ENCODE measurements at regions not wholly inside any gene's neighbourhood (a gene's known extent, or its start where the extent isn't known, plus 50 kb on each side); places are given as distances from the start of the nearest gene placed in this dataset.

DNA sequence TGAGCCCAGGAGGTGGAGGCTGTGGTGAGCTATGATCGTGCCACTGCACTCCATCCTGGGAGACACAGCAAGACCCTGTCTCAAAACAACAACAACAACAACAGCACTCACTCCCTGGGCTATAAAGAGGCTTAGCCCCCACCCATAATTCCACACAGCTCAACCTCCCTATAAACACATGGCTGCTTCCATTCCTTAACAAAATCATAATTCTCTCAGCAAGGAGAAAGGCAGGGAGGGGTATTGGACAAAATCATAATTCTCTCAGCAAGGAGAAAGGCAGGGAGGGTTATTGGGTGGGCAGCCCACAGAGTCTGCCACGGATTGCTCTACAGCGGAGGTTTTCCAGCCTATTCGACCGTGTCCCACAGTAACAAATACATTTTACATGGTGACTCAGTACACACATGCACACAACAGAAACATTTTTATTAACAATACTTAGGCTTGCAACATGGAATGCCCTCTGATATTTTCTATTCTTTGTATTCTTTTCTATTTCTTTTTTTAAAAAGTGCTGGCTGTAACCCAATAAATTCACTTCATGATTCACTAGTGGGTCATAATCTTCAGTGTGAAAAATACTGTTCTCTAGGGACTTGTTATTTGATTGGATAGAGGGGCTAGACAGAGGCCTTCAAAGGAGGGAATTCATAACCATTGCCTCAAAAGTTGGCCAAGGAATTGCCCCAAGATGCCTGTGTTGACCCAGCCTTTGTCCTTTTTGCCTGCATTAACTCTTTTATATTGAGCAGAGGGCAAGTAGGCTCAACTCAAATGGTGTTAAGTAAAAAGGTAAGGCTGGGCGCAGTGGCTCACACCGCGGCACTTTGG lies 50.6 kb upstream of the ZMYND8 start:
- DNase-seq (ENCODE audit: low spot score) = no peak
- in situ Hi-C loops (cut with MboI; ENCODE audit: low sequenced_read_pairs, unreplicated experiment) = loop anchor here (25.0 kb wide), 1 partner anchor 205 kb away; no protein-coding TSS in a partner anchor
- no peak for TF ChIP-seq CTCF (IDR thresholded peaks at IDR 0.05; ENCODE audit: borderline replicate concordance, control extremely low read depth, extremely low read depth, insufficient read depth, missing control alignments)

DNA sequence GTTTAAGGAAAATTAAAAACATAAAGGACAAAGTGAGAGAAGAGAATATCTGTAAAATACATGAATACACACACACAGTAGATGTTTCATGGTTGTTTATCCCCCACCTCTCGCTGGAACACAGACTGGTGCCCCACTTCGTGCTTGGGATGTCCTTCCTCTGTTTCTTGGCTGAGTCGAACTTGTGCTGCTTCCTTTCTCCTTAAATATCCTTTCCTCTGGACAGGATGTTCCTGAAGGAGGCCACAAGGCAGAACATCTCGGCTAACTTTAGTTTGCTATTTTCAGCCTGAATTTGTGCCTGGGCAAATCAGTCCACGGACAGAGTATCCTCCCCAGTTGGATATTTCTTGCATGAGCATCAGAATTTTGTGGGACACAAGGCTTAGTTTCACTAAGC lies 54.7 kb upstream of the ZMYND8 start:
- in situ Hi-C loops (cut with MboI; ENCODE audit: low sequenced_read_pairs, unreplicated experiment) = loop anchor here (25.0 kb wide), 1 partner anchor 201 kb away; no protein-coding TSS in a partner anchor
- DNase-seq (ENCODE audit: low spot score) = no peak
- TF ChIP-seq CTCF (IDR thresholded peaks at IDR 0.05; ENCODE audit: borderline replicate concordance, control extremely low read depth, extremely low read depth, insufficient read depth, missing control alignments) = no peak

- no peak for DNase-seq (ENCODE audit: low spot score)
- in situ Hi-C loops (cut with MboI; ENCODE audit: low sequenced_read_pairs, unreplicated experiment) = loop anchor here (25.0 kb wide), 1 partner anchor 200 kb away; no protein-coding TSS in a partner anchor
- TF ChIP-seq CTCF (IDR thresholded peaks at IDR 0.05; ENCODE audit: borderline replicate concordance, control extremely low read depth, extremely low read depth, insufficient read depth, missing control alignments) = no peak
Measured at GRCh38 chr20:47412083-47412482, 55.6 kb upstream of the ZMYND8 start.

GRCh38 chr20:47413189-47413588 lies 56.7 kb upstream of the ZMYND8 start:
- in situ Hi-C loops (cut with MboI; ENCODE audit: low sequenced_read_pairs, unreplicated experiment) = loop anchor here (25.0 kb wide), 1 partner anchor 199 kb away; no protein-coding TSS in a partner anchor
- TF ChIP-seq CTCF (IDR thresholded peaks at IDR 0.05; ENCODE audit: borderline replicate concordance, control extremely low read depth, extremely low read depth, insufficient read depth, missing control alignments) = no peak
- DNase-seq (ENCODE audit: low spot score) = no peak

- in situ Hi-C loops (cut with MboI; ENCODE audit: low sequenced_read_pairs, unreplicated experiment) = loop anchor here (25.0 kb wide), 1 partner anchor 195 kb away; no protein-coding TSS in a partner anchor
- DNase-seq (ENCODE audit: low spot score) = no peak
- TF ChIP-seq CTCF (IDR thresholded peaks at IDR 0.05; ENCODE audit: borderline replicate concordance, control extremely low read depth, extremely low read depth, insufficient read depth, missing control alignments) = no peak
Measured at GRCh38 chr20:47417245-47418068, 61.0 kb upstream of the ZMYND8 start.

- no peak for DNase-seq (ENCODE audit: low spot score)
- TF ChIP-seq CTCF (IDR thresholded peaks at IDR 0.05; ENCODE audit: borderline replicate concordance, control extremely low read depth, extremely low read depth, insufficient read depth, missing control alignments) = no peak
- in situ Hi-C loops (cut with MboI; ENCODE audit: low sequenced_read_pairs, unreplicated experiment) = loop anchor here (25.0 kb wide), 1 partner anchor 194 kb away; no protein-coding TSS in a partner anchor
Measured at GRCh38 chr20:47418069-47418757, 61.7 kb upstream of the ZMYND8 start.
